GM19467 (cell line): ENCODE measurements at regions not wholly inside any gene's neighbourhood (a gene's known extent, or its start where the extent isn't known, plus 50 kb on each side); places are given as distances from the start of the nearest gene placed in this dataset.

Source experiments
- ATAC-seq: cut with Tn5 transposase; IDR thresholded peaks from one replicate; pipeline ENCODE4 v1.9.1; 2021; ENCODE audit warnings: mild to moderate bottlenecking, moderate library complexity; ENCODE audit not compliant: unreplicated experiment

GRCh38 chr14:65346895-65347294 is 65.6 kb upstream of the FUT8 start:
- no peak for ATAC-seq

GRCh38 chr14:65348137-65348536 is 64.4 kb upstream of the FUT8 start:
- no peak for ATAC-seq

- no peak for ATAC-seq
Measured at GRCh38 chr14:65349100-65349499, 63.4 kb upstream of the FUT8 start.

DNA sequence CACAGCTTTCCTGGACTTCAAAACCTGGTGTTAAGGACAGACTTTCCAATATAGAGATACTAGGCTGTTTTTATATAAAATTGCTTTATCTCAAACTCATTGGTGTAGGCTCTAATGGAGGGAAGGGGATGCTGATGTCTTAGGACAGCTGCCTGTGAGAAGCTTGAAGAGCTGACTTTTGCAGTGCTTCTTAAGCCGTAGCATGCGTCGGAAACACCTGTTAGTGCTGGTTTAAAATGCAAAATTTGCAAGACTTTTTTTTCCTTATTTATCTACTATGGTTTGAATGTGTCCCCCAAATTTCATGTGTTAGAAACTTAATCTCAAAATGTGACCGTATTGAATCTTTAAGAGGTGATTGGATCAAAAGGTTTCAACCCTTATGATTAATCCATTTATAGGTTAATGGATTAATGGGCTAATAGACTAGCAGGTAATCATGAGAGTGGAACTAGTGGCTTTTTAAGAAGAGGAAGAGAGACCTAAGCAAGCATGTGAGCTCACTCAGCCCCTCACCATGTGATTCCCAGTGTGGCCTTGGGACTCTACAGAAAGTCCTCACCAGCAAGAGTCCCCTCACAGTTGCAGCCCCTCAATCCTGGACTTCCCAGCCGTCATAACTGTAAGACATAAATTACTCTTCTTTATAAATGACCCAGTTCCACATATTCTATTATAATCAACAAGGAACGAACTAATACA is 60.9 kb upstream of the FUT8 start:
- no peak for ATAC-seq

GRCh38 chr14:65352964-65353530 is 59.5 kb upstream of the FUT8 start:
- ATAC-seq: no peak

DNA sequence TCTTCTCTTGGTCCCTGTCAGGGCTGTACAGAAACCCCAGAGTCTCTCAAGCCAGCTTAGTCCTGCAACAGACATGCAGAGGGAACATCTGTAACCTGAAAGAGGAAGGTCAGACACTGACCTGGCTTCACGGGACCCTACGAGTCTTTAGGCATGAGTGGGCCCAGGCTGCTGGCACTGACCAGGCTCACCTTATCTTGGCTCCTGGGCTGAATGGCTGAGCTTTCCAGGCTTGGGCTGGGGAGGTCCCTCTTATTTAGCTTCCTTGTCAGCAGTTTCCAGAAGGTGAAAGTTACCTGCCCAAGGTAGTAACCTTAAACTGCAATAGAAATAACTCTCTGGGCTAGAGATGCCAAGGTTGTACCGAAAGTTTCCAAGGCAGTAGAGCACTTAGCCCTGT is 58.4 kb upstream of the FUT8 start:
- ATAC-seq: no peak

DNA sequence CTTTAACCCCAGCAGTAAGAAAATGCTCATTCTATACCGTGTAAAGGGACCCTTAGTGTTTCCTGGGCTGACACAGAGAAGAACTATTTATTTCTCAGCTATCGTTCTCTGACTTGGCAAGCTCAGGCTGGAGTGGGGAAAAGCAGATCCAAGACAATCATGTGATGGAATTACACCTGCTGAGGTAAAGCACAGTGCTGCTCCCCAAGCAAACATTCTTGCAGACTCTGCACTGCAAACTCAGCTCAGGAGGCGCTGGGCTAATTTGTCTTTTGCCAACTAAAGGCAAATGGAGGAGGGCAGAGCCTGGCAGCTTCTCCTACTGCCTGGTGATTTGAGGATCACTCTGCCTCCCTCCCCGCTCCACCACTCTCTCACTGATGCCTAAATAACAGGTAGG is 57.8 kb upstream of the FUT8 start:
- no peak for ATAC-seq

- no peak for ATAC-seq
Measured at GRCh38 chr14:65356327-65356836, 56.1 kb upstream of the FUT8 start.

DNA sequence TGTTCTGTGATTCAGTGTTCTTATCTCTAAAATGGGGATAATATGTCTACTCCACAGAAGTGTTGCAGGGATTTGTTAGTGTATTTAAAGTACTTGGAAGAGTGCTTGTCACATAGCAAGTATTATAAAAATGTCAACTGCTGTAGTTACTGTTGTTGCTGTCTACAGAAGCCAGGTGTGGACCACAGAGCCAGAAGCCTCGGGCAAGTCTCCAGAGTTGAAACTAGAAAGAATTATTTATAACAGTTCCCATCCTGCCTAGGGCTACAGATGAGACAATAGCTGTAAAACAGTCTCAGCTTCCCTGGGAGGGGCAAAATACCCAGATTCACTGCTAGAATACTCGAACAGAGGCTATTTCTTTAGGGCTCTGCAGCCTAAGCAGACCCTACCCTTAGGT is 55.4 kb upstream of the FUT8 start:
- ATAC-seq: no peak

- ATAC-seq: no peak
Measured at GRCh38 chr14:65357689-65358088, 54.8 kb upstream of the FUT8 start.

- ATAC-seq: no peak
Measured at GRCh38 chr14:65359503-65359902, 53.0 kb upstream of the FUT8 start.

GRCh38 chr14:65360144-65360784 is 52.3 kb upstream of the FUT8 start:
- no peak for ATAC-seq

DNA sequence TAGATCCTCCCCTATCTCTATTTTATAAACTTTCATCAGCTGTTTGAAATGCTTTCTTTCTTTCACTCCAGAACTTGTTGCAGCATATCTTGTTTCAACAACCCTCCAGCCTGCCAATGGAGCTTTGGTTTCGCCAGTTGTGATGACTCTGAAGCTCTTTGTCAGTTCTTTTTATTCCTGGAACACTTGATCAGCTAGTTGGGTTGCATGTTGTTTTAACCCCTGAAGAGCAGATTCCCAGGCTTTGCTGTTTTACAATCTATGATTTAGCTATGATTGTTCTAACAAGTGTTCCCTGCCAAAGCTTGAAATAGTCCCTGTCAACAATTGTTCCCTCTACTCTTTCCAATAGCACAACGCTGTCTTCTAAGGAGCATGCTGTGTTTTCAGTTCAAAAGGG is 50.6 kb upstream of the FUT8 start:
- no peak for ATAC-seq
